Left lobe of liver (tissue), 2 donors: ENCODE measurements at regions not wholly inside any gene's neighbourhood (a gene's known extent, or its start where the extent isn't known, plus 50 kb on each side); places are given as distances from the start of the nearest gene placed in this dataset.

Source experiments
- ATAC-seq: fragments of 200-7000 bp; cut with Tn5 transposase; one replicate; pipeline ENCODE4 v1.9.1; 2020; ENCODE audit warnings: mild to moderate bottlenecking, moderate library complexity
- DNase-seq: peaks from one replicate; pipeline ENCODE4 v3.0.0-alpha.2; 2020; ENCODE audit warnings: low spot score
- donor health status: DM: no; HTN: no; CAD: no; lungs with moderate emphysema.
- donor health status: DM: no; HTN: yes; CAD: no.

DNA sequence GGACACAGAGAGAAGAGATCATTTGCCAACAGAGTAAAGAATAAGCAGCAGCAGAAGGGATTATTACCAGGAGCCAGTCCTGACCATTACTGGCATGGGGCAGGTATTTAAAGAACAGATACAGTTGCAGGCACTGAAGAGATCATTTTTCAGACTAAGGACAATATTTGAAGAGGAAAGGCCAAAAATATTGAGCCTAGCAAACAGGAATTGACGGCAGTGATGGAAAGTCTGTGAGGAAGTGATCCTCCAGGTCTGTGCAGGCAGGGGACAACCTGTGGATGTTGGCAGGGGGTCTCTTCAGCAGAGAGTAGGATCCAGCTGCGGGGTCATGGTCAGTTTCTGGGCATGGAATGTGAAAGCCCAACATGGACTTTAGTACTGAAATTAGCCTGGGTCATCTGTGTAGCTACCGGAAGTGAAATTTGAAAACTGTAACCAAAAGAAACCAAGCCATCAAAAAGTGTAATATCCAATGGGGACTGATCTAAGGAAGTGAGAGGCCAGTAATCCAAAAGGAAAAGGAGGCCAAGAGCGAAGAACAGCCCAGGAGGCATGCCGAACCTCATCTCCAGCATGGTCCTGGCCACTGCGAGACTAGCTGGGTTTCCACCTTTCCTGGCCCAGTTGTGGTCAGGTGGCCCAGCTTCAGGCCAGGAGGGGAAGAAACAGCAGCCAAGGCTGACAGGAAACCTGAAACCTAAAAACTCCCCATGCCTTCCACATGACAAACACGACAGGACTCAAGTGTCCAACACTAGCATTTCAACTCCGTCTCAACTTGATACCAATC, 115.1 kb upstream of the TNFAIP3 start:
- ATAC-seq (no peak), DNase-seq (no peak)

GRCh38 chr6:137754366-137754765, 112.7 kb upstream of the TNFAIP3 start:
- ATAC-seq (no peak), DNase-seq (no peak)

DNA sequence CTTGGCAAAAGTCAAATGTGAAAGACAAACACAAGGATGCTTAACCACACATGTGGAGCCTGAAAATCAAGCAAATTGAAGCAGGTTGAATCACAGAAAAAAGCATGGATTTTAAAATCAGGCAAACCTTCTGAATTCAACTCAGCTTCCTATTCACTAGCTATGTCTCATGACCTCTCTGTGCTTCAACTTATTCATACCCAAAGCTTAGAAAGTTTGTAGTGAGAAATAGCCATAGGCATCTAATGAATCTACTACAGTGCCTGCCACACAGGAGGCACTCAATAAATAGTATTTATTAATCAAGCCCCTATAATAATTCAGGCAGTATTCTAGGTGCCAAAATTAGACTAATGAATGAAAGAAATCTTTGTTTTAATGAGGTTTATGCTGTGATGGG, 112.2 kb upstream of the TNFAIP3 start:
- DNase-seq (no peak), ATAC-seq (no peak)

DNA sequence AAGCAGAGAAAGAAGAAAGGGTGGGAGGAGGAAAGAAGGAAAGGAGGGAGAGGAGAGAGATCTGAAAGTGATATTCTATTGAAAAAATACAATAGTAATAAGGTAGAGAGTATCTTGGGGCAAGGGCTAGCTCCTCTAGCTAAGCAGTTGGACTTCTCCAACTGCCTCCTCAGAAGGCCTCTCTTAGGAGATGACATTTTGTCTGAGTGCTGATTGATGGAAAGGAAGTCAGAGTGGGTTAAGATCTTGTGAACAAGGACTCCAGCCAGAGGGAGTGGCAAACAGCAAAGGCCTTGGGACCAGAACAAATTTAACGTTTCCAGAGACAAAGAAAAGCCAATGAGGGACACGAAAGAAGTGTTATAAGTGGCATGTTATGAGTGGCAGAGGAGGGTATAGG, 111.8 kb upstream of the TNFAIP3 start:
- ATAC-seq, result no peak
- no peak for DNase-seq

GRCh38 chr6:137756788-137757187, 110.3 kb upstream of the TNFAIP3 start:
- ATAC-seq (no peak), DNase-seq (no peak)

- no peak for ATAC-seq
Observed at GRCh38 chr6:137758661-137759060, 108.4 kb upstream of the TNFAIP3 start.

DNA sequence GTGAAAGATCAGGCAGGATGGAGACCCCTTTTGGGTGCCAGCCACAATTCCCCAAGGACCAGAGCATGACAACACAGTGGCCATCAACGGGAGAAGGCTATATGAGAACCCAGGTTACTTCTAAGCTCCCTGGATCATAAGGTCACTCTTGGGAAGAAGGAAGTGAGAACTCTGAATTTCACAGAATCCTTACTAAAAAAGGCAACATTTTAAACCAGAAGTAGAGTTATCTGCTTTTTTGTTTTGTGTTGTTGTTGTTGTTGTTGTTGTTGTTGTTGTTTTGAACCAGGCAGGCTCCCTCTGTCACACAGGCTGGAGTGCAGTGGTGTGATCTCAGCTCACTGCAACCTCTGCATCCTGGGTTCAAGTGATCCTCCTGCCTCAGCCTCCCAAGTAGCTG, 107.4 kb upstream of the TNFAIP3 start:
- ATAC-seq (no peak), DNase-seq (no peak)

More at GRCh38 chr6:137758661-137759060, 108.4 kb upstream of the TNFAIP3 start:
- no peak for DNase-seq

DNA sequence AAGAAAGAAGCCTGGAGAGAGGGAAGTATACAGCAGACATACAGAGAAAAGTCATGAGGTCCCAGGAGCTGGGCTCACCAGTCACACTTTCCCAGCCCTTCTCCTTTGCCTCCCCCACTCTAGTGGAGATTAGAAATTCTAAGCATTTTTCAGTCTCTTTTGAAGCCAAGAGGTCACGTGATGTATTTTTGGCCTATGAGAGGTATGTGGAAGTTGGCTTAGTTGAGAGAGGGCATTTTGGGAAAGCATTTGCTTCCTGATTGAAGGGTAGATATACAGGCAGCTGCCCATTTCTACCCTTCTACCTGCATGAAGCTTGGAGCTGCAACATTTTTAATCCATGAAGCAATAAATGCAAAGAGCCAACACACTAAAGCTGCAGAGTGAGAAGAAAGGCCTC, 106.0 kb upstream of the TNFAIP3 start:
- ATAC-seq (no peak), DNase-seq (no peak)

- no peak for ATAC-seq
Observed at GRCh38 chr6:137761487-137761886, 105.6 kb upstream of the TNFAIP3 start.

GRCh38 chr6:137762168-137763090, 104.6 kb upstream of the TNFAIP3 start:
- DNase-seq, result no peak
- no peak for ATAC-seq

More at GRCh38 chr6:137761487-137761886, 105.6 kb upstream of the TNFAIP3 start:
- no peak for DNase-seq

DNA sequence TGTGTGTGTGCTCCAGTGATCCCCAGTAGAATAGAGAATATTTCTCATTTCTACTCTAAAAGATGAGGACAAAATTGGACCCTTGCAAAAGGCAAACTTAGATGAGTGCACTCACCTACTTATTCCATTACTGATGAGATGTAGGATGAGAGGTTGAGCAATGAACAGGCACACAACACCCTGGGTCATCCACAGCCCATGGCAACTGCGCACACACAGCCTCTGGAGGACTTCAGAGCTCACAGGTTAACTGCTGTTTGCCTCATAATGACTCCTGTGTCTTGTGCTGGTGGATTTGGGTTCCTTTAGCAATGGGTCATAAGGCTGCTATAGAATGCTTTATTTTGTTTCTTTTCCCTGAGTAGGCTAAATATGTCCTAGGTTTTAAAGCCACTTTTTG, 103.6 kb upstream of the TNFAIP3 start:
- ATAC-seq (no peak), DNase-seq (no peak)

- DNase-seq, result no peak
- no peak for ATAC-seq
Observed at GRCh38 chr6:137763886-137764285, 103.2 kb upstream of the TNFAIP3 start.

GRCh38 chr6:137764464-137764863, 102.6 kb upstream of the TNFAIP3 start:
- ATAC-seq (no peak), DNase-seq (no peak)

- ATAC-seq (no peak), DNase-seq (no peak)
Observed at GRCh38 chr6:137765059-137765458, 102.0 kb upstream of the TNFAIP3 start.

- ATAC-seq (no peak), DNase-seq (no peak)
Observed at GRCh38 chr6:137766596-137767370, 100.3 kb upstream of the TNFAIP3 start.

GRCh38 chr6:137767465-137767864, 99.6 kb upstream of the TNFAIP3 start:
- ATAC-seq, result no peak

DNA sequence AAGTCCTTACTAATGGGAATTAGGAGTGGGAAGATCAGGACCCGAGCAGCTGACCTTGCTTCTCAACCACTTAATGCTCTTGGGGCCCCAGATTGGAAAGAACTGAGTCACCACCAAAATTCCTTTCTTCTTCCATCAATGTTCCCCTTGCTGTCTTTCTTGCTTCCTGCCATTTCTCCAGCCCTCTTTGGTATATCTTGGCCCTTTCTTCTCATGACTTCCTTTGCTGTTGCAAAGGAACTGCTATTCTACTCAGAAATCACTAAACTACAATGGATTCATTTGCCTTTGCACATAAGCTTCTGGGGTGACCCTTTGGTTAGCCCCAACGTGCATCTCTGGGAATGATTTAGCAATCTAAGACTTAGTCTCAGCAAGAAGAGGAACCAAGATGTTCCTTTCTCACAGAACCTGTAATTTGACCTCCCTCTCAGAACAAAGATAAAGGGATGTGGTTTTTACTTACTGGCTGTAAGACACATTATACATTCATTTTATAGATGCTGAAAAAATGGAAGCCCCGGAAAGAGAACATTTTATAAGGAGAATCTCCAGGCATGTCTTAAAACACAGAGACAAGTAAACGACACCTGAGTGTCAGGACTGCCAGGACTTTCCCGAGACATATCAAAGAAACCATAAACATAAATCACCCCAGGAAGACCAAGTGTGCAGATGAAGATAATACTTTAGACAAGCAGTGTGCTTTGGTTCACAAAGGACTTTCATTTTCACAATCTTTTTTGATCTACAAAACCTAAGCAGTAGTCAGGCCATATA, 99.0 kb upstream of the TNFAIP3 start:
- no peak for ATAC-seq

More at GRCh38 chr6:137767465-137767864, 99.6 kb upstream of the TNFAIP3 start:
- no peak for DNase-seq

DNA sequence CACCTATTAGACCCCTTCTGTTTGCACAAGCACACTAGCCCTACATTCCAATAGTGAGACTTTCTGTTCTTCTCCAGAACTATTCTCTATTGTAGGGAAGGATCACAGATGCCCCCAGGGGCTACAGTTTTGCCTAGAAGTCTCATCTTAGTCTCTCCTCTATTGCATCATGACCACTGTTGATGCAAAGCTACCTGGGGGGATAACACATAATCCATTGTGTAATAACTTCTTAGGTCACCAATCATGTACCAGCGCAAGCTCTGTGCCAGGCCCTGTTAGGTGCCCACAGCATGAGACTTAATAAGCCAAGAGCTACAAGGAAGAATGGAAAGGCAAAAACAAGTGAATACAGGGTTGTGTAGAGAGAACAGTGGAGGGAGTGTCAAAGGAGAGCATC, 98.1 kb upstream of the TNFAIP3 start:
- ATAC-seq, result no peak
- DNase-seq, result no peak

More for the DNA sequence above, 99.0 kb upstream of the TNFAIP3 start:
- DNase-seq, result no peak

- ATAC-seq, result no peak
- no peak for DNase-seq
Observed at GRCh38 chr6:137769797-137770362, 97.2 kb upstream of the TNFAIP3 start.
